ENCODE measurements at regions not wholly inside any gene's neighbourhood (a gene's known extent, or its start where the extent isn't known, plus 50 kb on each side); places are given as distances from the start of the nearest gene placed in this dataset.

DNA sequence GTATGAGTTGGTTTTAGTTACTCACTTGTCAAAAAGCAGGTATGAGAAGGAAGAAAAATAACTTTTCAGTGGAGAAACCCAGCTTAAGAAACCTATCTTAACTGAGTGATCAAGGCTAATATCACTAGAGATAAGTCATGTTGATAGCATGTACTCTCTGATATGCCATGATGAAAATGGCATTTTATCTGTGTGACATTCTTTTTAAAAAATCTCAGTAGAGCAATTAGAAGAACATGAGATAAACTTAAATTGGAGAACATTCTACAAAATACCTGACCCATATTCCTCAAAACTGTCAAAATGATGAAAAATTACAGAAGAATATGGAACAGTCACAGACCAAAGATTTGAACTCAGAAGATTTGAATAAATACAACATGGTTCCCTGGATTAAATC is 912.4 kb upstream of the ATXN7L3B start:
- no peaks in the 10 kb centered on the region for H4K20me1 ChIP-seq (ENCODE audit: insufficient read depth, low read length)
- no peak overlapping the region for H2AFZ ChIP-seq (ENCODE audit: low read length)
- no peak overlapping the region for H3K4me3 ChIP-seq (ENCODE audit: insufficient read depth, low read length)
- H3K27ac ChIP-seq (ENCODE audit: low read depth, low read length) = no peak overlapping the region
- no peaks in the 10 kb centered on the region for H3K27me3 ChIP-seq (ENCODE audit: insufficient read depth, low read length)
- no peaks in the 10 kb centered on the region for H3K79me2 ChIP-seq (ENCODE audit: insufficient read depth, low read length)
- TF ChIP-seq, protein P1, sequence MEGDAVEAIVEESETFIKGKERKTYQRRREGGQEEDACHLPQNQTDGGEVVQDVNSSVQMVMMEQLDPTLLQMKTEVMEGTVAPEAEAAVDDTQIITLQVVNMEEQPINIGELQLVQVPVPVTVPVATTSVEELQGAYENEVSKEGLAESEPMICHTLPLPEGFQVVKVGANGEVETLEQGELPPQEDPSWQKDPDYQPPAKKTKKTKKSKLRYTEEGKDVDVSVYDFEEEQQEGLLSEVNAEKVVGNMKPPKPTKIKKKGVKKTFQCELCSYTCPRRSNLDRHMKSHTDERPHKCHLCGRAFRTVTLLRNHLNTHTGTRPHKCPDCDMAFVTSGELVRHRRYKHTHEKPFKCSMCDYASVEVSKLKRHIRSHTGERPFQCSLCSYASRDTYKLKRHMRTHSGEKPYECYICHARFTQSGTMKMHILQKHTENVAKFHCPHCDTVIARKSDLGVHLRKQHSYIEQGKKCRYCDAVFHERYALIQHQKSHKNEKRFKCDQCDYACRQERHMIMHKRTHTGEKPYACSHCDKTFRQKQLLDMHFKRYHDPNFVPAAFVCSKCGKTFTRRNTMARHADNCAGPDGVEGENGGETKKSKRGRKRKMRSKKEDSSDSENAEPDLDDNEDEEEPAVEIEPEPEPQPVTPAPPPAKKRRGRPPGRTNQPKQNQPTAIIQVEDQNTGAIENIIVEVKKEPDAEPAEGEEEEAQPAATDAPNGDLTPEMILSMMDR (IDR thresholded peaks at IDR 0.05; ENCODE audit: extremely low read depth, low read depth, low read length) = no peak
- no peak for DNase-seq (ENCODE audit: insufficient read length, low spot score, missing footprints)
- peaks cover 2% of the 10 kb centered on the region for H3K9me3 ChIP-seq (ENCODE audit: low read depth, low read length)
- no peak overlapping the region for H3K4me2 ChIP-seq (ENCODE audit: insufficient read depth, low read length)
- no peaks in the 10 kb centered on the region for H3K36me3 ChIP-seq (ENCODE audit: insufficient read depth, low read length)
- H3K4me1 ChIP-seq (ENCODE audit: insufficient read depth, low read length) = no peaks in the 10 kb centered on the region

DNA sequence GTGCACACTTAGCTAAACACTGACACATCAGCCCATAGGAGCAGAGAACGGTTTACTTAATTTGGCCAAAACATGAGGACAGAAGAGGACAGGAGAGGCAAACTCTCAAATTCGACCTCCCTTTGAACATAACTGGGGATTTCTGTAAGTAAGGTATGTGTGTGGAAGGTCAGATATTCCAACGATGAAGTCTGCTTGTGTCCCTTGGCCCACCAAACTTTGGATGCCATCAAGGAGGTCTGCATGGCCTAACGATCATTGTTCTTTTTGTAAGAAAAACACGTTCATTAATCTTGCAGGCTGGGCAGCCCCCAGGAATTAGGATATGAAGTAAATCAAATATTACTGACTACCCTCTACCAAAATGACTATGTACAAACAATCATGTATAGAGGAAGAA is 908.5 kb upstream of the ATXN7L3B start:
- Histone ChIP-seq H3K79me2 (ENCODE audit: insufficient read depth, low read length) (no peaks in the 10 kb centered on the region), H3K4me3 (ENCODE audit: insufficient read depth, low read length) (no peak overlapping the region), H3K4me1 (ENCODE audit: insufficient read depth, low read length) (no peaks in the 10 kb centered on the region), H3K9me3 (ENCODE audit: low read depth, low read length) (no peaks in the 10 kb centered on the region), H3K27ac (ENCODE audit: low read depth, low read length) (no peak overlapping the region), H3K4me2 (ENCODE audit: insufficient read depth, low read length) (no peak overlapping the region), H4K20me1 (ENCODE audit: insufficient read depth, low read length) (no peaks in the 10 kb centered on the region), H3K27me3 (ENCODE audit: insufficient read depth, low read length) (no peaks in the 10 kb centered on the region), H2AFZ (ENCODE audit: low read length) (no peak overlapping the region), H3K36me3 (ENCODE audit: insufficient read depth, low read length) (no peaks in the 10 kb centered on the region)
- no peak for DNase-seq (ENCODE audit: insufficient read length, low spot score, missing footprints)
- TF ChIP-seq, protein P1 (IDR thresholded peaks at IDR 0.05; ENCODE audit: extremely low read depth, low read depth, low read length) = no peak

DNA sequence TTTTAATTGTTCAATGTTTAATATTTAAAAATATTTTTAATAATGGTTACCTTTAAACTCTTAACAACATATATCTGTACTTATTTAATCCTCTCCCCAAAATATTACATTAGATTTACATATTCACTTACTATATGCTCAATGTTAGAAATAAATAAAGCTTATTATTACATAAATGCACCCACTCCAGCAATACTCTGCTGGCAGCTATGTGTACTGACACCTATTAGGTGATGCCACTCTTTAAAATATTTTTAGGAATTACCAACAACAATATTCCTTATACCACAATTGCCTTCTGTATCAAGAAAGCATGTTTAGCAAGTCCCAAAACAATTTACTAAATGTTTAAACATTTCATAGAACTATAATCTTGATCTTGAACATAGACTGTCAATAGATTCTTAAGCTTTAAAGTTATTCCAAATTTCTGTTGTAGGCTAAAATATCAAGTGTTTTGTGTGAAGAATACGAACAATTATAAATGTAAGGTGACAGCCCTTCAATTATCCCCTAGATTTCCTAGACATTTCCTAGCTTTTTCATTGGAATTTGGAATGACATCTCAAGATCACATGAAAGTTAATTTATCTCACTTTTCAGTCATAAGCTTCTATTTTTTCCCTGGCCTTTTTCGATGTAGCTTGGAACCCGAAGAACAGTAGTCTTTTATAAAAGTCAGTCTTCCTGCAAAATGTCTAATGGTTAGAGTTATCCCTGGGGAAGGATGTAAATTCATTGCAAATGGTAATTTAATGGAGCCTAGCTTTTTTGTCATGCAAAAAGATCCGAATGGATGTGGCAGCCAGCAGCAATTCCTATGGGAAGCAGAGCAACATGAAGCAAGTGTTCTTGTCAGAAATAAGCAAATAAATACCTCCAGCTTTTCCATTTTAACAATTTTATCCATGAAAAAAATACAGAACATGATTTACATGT is 907.5 kb upstream of the ATXN7L3B start:
- no peaks in the 10 kb centered on the region for H3K79me2 ChIP-seq (ENCODE audit: insufficient read depth, low read length)
- TF ChIP-seq, protein P1 (IDR thresholded peaks at IDR 0.05; ENCODE audit: extremely low read depth, low read depth, low read length) = no peak
- no peak overlapping the region for H3K4me2 ChIP-seq (ENCODE audit: insufficient read depth, low read length)
- H4K20me1 ChIP-seq (ENCODE audit: insufficient read depth, low read length) = no peaks in the 10 kb centered on the region
- no peak overlapping the region for H3K4me3 ChIP-seq (ENCODE audit: insufficient read depth, low read length)
- no peak overlapping the region for H2AFZ ChIP-seq (ENCODE audit: low read length)
- no peaks in the 10 kb centered on the region for H3K36me3 ChIP-seq (ENCODE audit: insufficient read depth, low read length)
- H3K9me3 ChIP-seq (ENCODE audit: low read depth, low read length) = no peaks in the 10 kb centered on the region
- no peaks in the 10 kb centered on the region for H3K4me1 ChIP-seq (ENCODE audit: insufficient read depth, low read length)
- H3K27ac ChIP-seq (ENCODE audit: low read depth, low read length) = no peak overlapping the region
- no peaks in the 10 kb centered on the region for H3K27me3 ChIP-seq (ENCODE audit: insufficient read depth, low read length)
- no peak for DNase-seq (ENCODE audit: insufficient read length, low spot score, missing footprints)

DNA sequence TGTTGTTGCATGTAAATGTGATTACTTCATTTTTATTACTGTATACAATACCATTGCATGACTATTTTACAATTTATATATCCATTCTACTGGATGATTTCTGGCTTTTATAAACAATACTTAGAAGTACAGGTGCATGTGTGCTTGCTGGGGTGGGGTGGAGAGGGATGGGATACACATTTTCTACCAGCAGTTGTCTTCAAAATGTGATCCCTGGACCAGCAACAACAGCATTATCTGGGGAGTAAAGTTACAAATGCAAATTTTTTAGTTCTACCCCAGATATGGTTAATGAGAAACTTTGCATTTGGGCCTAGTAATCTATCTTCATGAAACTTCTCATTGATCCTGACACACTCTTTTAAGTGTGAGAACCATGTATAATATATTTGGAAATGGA is 905.4 kb upstream of the ATXN7L3B start:
- Histone ChIP-seq H3K9me3 (ENCODE audit: low read depth, low read length) (no peaks in the 10 kb centered on the region), H3K4me3 (ENCODE audit: insufficient read depth, low read length) (no peak overlapping the region), H3K27me3 (ENCODE audit: insufficient read depth, low read length) (no peaks in the 10 kb centered on the region), H3K27ac (ENCODE audit: low read depth, low read length) (no peak overlapping the region), H3K79me2 (ENCODE audit: insufficient read depth, low read length) (no peaks in the 10 kb centered on the region), H2AFZ (ENCODE audit: low read length) (no peak overlapping the region), H3K36me3 (ENCODE audit: insufficient read depth, low read length) (no peaks in the 10 kb centered on the region), H3K4me2 (ENCODE audit: insufficient read depth, low read length) (no peak overlapping the region), H3K4me1 (ENCODE audit: insufficient read depth, low read length) (no peaks in the 10 kb centered on the region), H4K20me1 (ENCODE audit: insufficient read depth, low read length) (no peaks in the 10 kb centered on the region)
- DNase-seq (ENCODE audit: insufficient read length, low spot score, missing footprints) = no peak
- TF ChIP-seq, protein P1 (IDR thresholded peaks at IDR 0.05; ENCODE audit: extremely low read depth, low read depth, low read length) = no peak

Measured in osteoblast (primary cell).